ENCODE measurements at regions not wholly inside any gene's neighbourhood (a gene's known extent, or its start where the extent isn't known, plus 50 kb on each side); places are given as distances from the start of the nearest gene placed in this dataset.
A peak's percentile ranks its signal among the peaks of the same experiment; 100 is the strongest.
"Not testable (repeated sequence)": the region's sequence is repeated elsewhere in the genome, so short reads cannot be mapped to it uniquely, and the experiment has no call there.

GRCh38 chr3:30452446-30452845, 154.0 kb upstream of the TGFBR2 start:
- DNase-seq = no peak

- DNase-seq = no peak
Measured at GRCh38 chr3:30453360-30454039, 152.9 kb upstream of the TGFBR2 start.

GRCh38 chr3:30454636-30455035, 151.8 kb upstream of the TGFBR2 start:
- no peak for DNase-seq

GRCh38 chr3:30455112-30455511, 151.3 kb upstream of the TGFBR2 start:
- not testable (repeated sequence) for DNase-seq

GRCh38 chr3:30455840-30456239, 150.6 kb upstream of the TGFBR2 start:
- DNase-seq = no peak

GRCh38 chr3:30456264-30456663, 150.1 kb upstream of the TGFBR2 start:
- no peak for DNase-seq

GRCh38 chr3:30457081-30457480, 149.3 kb upstream of the TGFBR2 start:
- no peak for DNase-seq

GRCh38 chr3:30457726-30458125, 148.7 kb upstream of the TGFBR2 start:
- DNase-seq = no peak

- DNase-seq = no peak
Measured at GRCh38 chr3:30458376-30459171, 147.8 kb upstream of the TGFBR2 start.

GRCh38 chr3:30461311-30461710, 145.1 kb upstream of the TGFBR2 start:
- no peak for DNase-seq

GRCh38 chr3:30462721-30463470, 143.5 kb upstream of the TGFBR2 start:
- no peak for DNase-seq

GRCh38 chr3:30464381-30464780, 142.0 kb upstream of the TGFBR2 start:
- DNase-seq = no peak

GRCh38 chr3:30465454-30465853, 140.9 kb upstream of the TGFBR2 start:
- DNase-seq = no peak

GRCh38 chr3:30467596-30468238, 138.7 kb upstream of the TGFBR2 start:
- no peak for DNase-seq

GRCh38 chr3:30469133-30469532, 137.3 kb upstream of the TGFBR2 start:
- DNase-seq = no peak

- no peak for DNase-seq
Measured at GRCh38 chr3:30470496-30470895, 135.9 kb upstream of the TGFBR2 start.

- no peak for DNase-seq
Measured at GRCh38 chr3:30471066-30471465, 135.3 kb upstream of the TGFBR2 start.

GRCh38 chr3:30471796-30472489, 134.5 kb upstream of the TGFBR2 start:
- no peak for DNase-seq

- DNase-seq = no peak
Measured at GRCh38 chr3:30473374-30474051, 132.9 kb upstream of the TGFBR2 start.

GRCh38 chr3:30474371-30474770, 132.0 kb upstream of the TGFBR2 start:
- no peak for DNase-seq

- peak; percentile 25 to 43 for DNase-seq
Measured at GRCh38 chr3:30475038-30475808, 131.2 kb upstream of the TGFBR2 start.
